Inflammatory macrophage treated with lipopolysaccharide for 4 hours (primary cell): ENCODE measurements at regions not wholly inside any gene's neighbourhood (a gene's known extent, or its start where the extent isn't known, plus 50 kb on each side); places are given as distances from the start of the nearest gene placed in this dataset.

Source experiments
- DNase-seq: peaks from one replicate; pipeline ENCODE4 v3.0.0-alpha.2; 2020

GRCh38 chr9:32300373-32300772 lies 84.1 kb upstream of the ACO1 start:
- no peak for DNase-seq

- DNase-seq, result no peak
Measured at GRCh38 chr9:32304495-32304894, 79.9 kb upstream of the ACO1 start.

- no peak for DNase-seq
Measured at GRCh38 chr9:32306006-32306405, 78.4 kb upstream of the ACO1 start.

- no peak for DNase-seq
Measured at GRCh38 chr9:32319312-32319929, 65.0 kb upstream of the ACO1 start.

- no peak for DNase-seq
Measured at GRCh38 chr9:32322622-32323021, 61.8 kb upstream of the ACO1 start.

GRCh38 chr9:32326146-32326545 lies 58.3 kb upstream of the ACO1 start:
- DNase-seq, result no peak

- no peak for DNase-seq
Measured at GRCh38 chr9:32331240-32331639, 53.2 kb upstream of the ACO1 start.

- DNase-seq, result no peak
Measured at GRCh38 chr9:32334112-32334511, 50.3 kb upstream of the ACO1 start.
